ENCODE measurements at regions not wholly inside any gene's neighbourhood (a gene's known extent, or its start where the extent isn't known, plus 50 kb on each side); places are given as distances from the start of the nearest gene placed in this dataset.

- DNase-seq: no peak
These were observed 731.6 kb downstream of the SOCS6 start for GRCh38 chr18:71020342-71021029.

GRCh38 chr18:71018816-71019215 lies 730.0 kb downstream of the SOCS6 start:
- no peak for DNase-seq

GRCh38 chr18:71012789-71013188 lies 723.9 kb downstream of the SOCS6 start:
- DNase-seq: no peak

- DNase-seq: no peak
These were observed 722.5 kb downstream of the SOCS6 start for GRCh38 chr18:71011389-71011788.

- no peak for DNase-seq
These were observed 719.4 kb downstream of the SOCS6 start for GRCh38 chr18:71008257-71008656.

GRCh38 chr18:71001597-71001996 lies 712.8 kb downstream of the SOCS6 start:
- DNase-seq: no peak

- peak in 1 of 51 donors; percentile 2 for DNase-seq
These were observed 709.6 kb downstream of the SOCS6 start for GRCh38 chr18:70998490-70998889.

- no peak for DNase-seq
These were observed 705.3 kb downstream of the SOCS6 start for GRCh38 chr18:70994116-70994515.

GRCh38 chr18:70991577-70991976 lies 702.7 kb downstream of the SOCS6 start:
- no peak for DNase-seq

- no peak for DNase-seq
These were observed 697.1 kb downstream of the SOCS6 start for GRCh38 chr18:70985948-70986347.

- DNase-seq: no peak
These were observed 693.4 kb downstream of the SOCS6 start for GRCh38 chr18:70982292-70982691.

- DNase-seq: no peak
These were observed 692.7 kb downstream of the SOCS6 start for GRCh38 chr18:70981400-70982140.

GRCh38 chr18:70973626-70974025 lies 684.8 kb downstream of the SOCS6 start:
- DNase-seq: no peak

- DNase-seq: no peak
These were observed 677.6 kb downstream of the SOCS6 start for GRCh38 chr18:70966419-70966818.

- DNase-seq: no peak
These were observed 673.1 kb downstream of the SOCS6 start for GRCh38 chr18:70961939-70962338.

GRCh38 chr18:70956554-70956953 lies 667.7 kb downstream of the SOCS6 start:
- no peak for DNase-seq

- DNase-seq: no peak
These were observed 647.3 kb downstream of the SOCS6 start for GRCh38 chr18:70936160-70936559.

GRCh38 chr18:70931942-70932814 lies 643.3 kb downstream of the SOCS6 start:
- peak in 1 of 51 donors; percentile 46 for DNase-seq

- no peak for DNase-seq
These were observed 632.1 kb downstream of the SOCS6 start for GRCh38 chr18:70920840-70921374.

GRCh38 chr18:70907673-70908072 lies 618.8 kb downstream of the SOCS6 start:
- DNase-seq: peak in 3 of 51 donors; percentile 1 to 20 (median 1)

GRCh38 chr18:70892381-70892780 lies 603.5 kb downstream of the SOCS6 start:
- no peak for DNase-seq

GRCh38 chr18:70870292-70870691 lies 581.4 kb downstream of the SOCS6 start:
- no peak for DNase-seq

Data from hypothalamus (tissue), 51 donors.